ENCODE measurements at regions not wholly inside any gene's neighbourhood (a gene's known extent, or its start where the extent isn't known, plus 50 kb on each side); places are given as distances from the start of the nearest gene placed in this dataset.

GRCh38 chr12:84464616-84465015, 448.0 kb downstream of the SLC6A15 start:
- TF ChIP-seq, protein P1, sequence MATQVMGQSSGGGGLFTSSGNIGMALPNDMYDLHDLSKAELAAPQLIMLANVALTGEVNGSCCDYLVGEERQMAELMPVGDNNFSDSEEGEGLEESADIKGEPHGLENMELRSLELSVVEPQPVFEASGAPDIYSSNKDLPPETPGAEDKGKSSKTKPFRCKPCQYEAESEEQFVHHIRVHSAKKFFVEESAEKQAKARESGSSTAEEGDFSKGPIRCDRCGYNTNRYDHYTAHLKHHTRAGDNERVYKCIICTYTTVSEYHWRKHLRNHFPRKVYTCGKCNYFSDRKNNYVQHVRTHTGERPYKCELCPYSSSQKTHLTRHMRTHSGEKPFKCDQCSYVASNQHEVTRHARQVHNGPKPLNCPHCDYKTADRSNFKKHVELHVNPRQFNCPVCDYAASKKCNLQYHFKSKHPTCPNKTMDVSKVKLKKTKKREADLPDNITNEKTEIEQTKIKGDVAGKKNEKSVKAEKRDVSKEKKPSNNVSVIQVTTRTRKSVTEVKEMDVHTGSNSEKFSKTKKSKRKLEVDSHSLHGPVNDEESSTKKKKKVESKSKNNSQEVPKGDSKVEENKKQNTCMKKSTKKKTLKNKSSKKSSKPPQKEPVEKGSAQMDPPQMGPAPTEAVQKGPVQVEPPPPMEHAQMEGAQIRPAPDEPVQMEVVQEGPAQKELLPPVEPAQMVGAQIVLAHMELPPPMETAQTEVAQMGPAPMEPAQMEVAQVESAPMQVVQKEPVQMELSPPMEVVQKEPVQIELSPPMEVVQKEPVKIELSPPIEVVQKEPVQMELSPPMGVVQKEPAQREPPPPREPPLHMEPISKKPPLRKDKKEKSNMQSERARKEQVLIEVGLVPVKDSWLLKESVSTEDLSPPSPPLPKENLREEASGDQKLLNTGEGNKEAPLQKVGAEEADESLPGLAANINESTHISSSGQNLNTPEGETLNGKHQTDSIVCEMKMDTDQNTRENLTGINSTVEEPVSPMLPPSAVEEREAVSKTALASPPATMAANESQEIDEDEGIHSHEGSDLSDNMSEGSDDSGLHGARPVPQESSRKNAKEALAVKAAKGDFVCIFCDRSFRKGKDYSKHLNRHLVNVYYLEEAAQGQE (IDR thresholded peaks at IDR 0.05; ENCODE audit: insufficient read depth in 1 of 2, low read depth in 2 of 2, low read length in 2 of 2), result no peak
- TF ChIP-seq SIN3A (IDR thresholded peaks at IDR 0.05; ENCODE audit: borderline replicate concordance, insufficient read depth, low read length), result no peak

Measured in PFSK-1 (cell line).